ENCODE measurements at regions not wholly inside any gene's neighbourhood (a gene's known extent, or its start where the extent isn't known, plus 50 kb on each side); places are given as distances from the start of the nearest gene placed in this dataset.

- Histone ChIP-seq H3K27ac (ENCODE audit: low read depth, low read length) (no peak overlapping the region), H2BK12ac (ENCODE audit: low read depth, low read length) (no peak overlapping the region), H3K4me3 (ENCODE audit: extremely low read depth in 1 of 4, insufficient read depth in 2 of 4, low read depth in 3 of 4, low read length in 4 of 4) (no peak overlapping the region), H3K23ac (ENCODE audit: insufficient read length) (no peak overlapping the region), H4K5ac (ENCODE audit: insufficient read length, low read depth, low read length) (no peak overlapping the region), H4K91ac (replicated peaks; ENCODE audit: insufficient read length, low read length) (no peak overlapping the region), H2AFZ (ENCODE audit: low read length) (no peak overlapping the region), H3K79me1 (ENCODE audit: low read depth, low read length) (no peaks in the 10 kb centered on the region), H2BK5ac (ENCODE audit: low read depth, low read length) (no peak overlapping the region), H3K4me1 (replicated peaks in 1 of 4; ENCODE audit: control insufficient read depth in 3 of 4, insufficient read depth in 4 of 4, low read length in 3 of 4) (peaks cover 0 to 3% (median under 1%) of the 10 kb centered on the region in 4 experiments; a peak in 3 of 7 replicates), H3K4ac (replicated peaks; ENCODE audit: insufficient read length, low read depth, low read length) (no peak overlapping the region), H3K4me2 (ENCODE audit: insufficient read depth in 1 of 2, low read depth in 2 of 2, low read length in 2 of 2) (no peak overlapping the region), H2BK120ac (replicated peaks; ENCODE audit: low read depth, low read length) (no peak overlapping the region), H3K27me3 (replicated peaks in 1 of 4; ENCODE audit: control insufficient read depth in 3 of 4, extremely low read depth in 1 of 4, insufficient read depth in 3 of 4, low read length in 3 of 4) (no peaks in the 10 kb centered on the region), H2AK5ac (ENCODE audit: low read depth, low read length) (no peak overlapping the region), H4K20me1 (replicated peaks in 1 of 2; ENCODE audit: control insufficient read depth in 1 of 2, insufficient read depth in 2 of 2, low read length in 2 of 2) (no peaks in the 10 kb centered on the region), H3K9me3 (ENCODE audit: insufficient read depth in 2 of 2, low read depth in 1 of 2, low read length in 1 of 2) (no peaks in the 10 kb centered on the region), H3K9ac (replicated peaks in 1 of 4; ENCODE audit: extremely low read depth in 1 of 4, low read depth in 3 of 4, low read length in 3 of 4) (no peak overlapping the region), H3K18ac (ENCODE audit: extremely low read depth, low read length) (no peak overlapping the region), H2BK15ac (ENCODE audit: low read length) (no peak overlapping the region), H3K23me2 (ENCODE audit: low read depth, low read length) (no peaks in the 10 kb centered on the region), H3K36me3 (ENCODE audit: control insufficient read depth in 2 of 4, insufficient read depth in 4 of 4, low read length in 3 of 4) (no peaks in the 10 kb centered on the region), H4K8ac (ENCODE audit: extremely low read depth, insufficient read depth, low read length) (no peak overlapping the region), H2BK20ac (ENCODE audit: low read length) (no peak overlapping the region), H3K14ac (ENCODE audit: insufficient read length) (no peak overlapping the region), H3K79me2 (ENCODE audit: control insufficient read depth in 1 of 2, insufficient read depth in 2 of 2, low read length in 2 of 2) (no peaks in the 10 kb centered on the region), H3K56ac (replicated peaks; ENCODE audit: insufficient read length, low read depth, low read length) (no peak overlapping the region)
- DNase-seq (ENCODE audit: low read depth in 1 of 2, low spot score in 2 of 2) (no peak), FAIRE-seq (no peak)
- CTCF ChIA-PET (ENCODE audit: partially characterized antibody), result no interaction called here
- TF ChIP-seq SUZ12 (IDR thresholded peaks at IDR 0.05; ENCODE audit: low read length) (no peak), SP4 (IDR thresholded peaks at IDR 0.05; ENCODE audit: low read length) (no peak), ATF2 (IDR thresholded peaks at IDR 0.05; ENCODE audit: low read length) (no peak), GTF2F1 (IDR thresholded peaks at IDR 0.05; ENCODE audit: borderline replicate concordance, low read depth, low read length) (no peak), EZH2 (IDR thresholded peaks at IDR 0.05; ENCODE audit: low read depth, low read length, severe bottlenecking) (no peak), ZNF274 (IDR thresholded peaks at IDR 0.05; ENCODE audit: borderline replicate concordance, extremely low read depth, low read length) (no peak), POU5F1 (IDR thresholded peaks at IDR 0.05; ENCODE audit: low read depth, low read length) (no peak), NRF1 (IDR thresholded peaks at IDR 0.05; ENCODE audit: low read depth, low read length) (no peak), CBX5 (IDR thresholded peaks at IDR 0.05; ENCODE audit: low read depth, low read length) (no peak), YY1 (IDR thresholded peaks at IDR 0.05; ENCODE audit: low read depth, low read length) (no peak), TEAD4 (IDR thresholded peaks at IDR 0.05; ENCODE audit: low read depth, low read length) (no peak), BACH1 (IDR thresholded peaks at IDR 0.05; ENCODE audit: low read length) (no peak)
- POLR2A ChIA-PET (ENCODE audit: partially characterized antibody), result no interaction called here
- WGBS, 2 experiments (ENCODE audit: extremely low coverage in 1 of 2, insufficient coverage in 1 of 2, insufficient read length in 1 of 2, insufficient replicate concordance in 2 of 2, low coverage in 1 of 2, low lambda C conversion rate in 2 of 2, missing lambda C conversion rate in 1 of 2), result 90% methylated on average over 2 of the region's 2 CpGs; no CpG with 5 or more reads in 1 of the 2 experiments
Observed at GRCh38 chr2:175836361-175836760, 165.7 kb downstream of the LNPK start.

Data from H1 (cell line).